A549 (cell line): ENCODE measurements at regions not wholly inside any gene's neighbourhood (a gene's known extent, or its start where the extent isn't known, plus 50 kb on each side); places are given as distances from the start of the nearest gene placed in this dataset.

Experiments used
- ATAC-seq, 2 experiments: fragments of 200-7000 bp in 1 of 2; fragments of >200 bp in 1 of 2; cut with Nextera tagmentation in 1 of 2; cut with Tn5 transposase in 1 of 2; 3 replicates each; pipeline versions ENCODE4 v1.8.0 to v1.9.1; 2018 to 2020; ENCODE audit warnings: mild to moderate bottlenecking in 1 of 2, moderate library complexity in 1 of 2
- CTCF ChIA-PET: fragments of 300-600 bp; sonication (Branson Sonifier 250); formaldehyde crosslinking; extraction: SDS; loops from one replicate; lab custom pipeline; 2021; ENCODE audit warnings: antibody characterized with exemption, inconsistent platforms; lab: Yijun Ruan, JAX
- POLR2A ChIA-PET: fragments of 350-600 bp; formaldehyde crosslinking; extraction: SDS; loops from one replicate; lab custom pipeline; 2021; ENCODE audit warnings: antibody characterized with exemption, inconsistent platforms; lab: Yijun Ruan, JAX
- DNase-seq, 2 experiments: peaks; one replicate each; pipeline versions ENCODE4 v3.0.0 to v3.0.0-alpha.2; 2011 to 2016; ENCODE audit warnings: low read depth in 1 of 2, low spot score in 1 of 2
- FAIRE-seq: peaks from 2 replicates; lab custom pipeline; 2011; peaks lifted over from hg19 to GRCh38; lab: Jason Lieb, UNC
- H3K27ac ChIP-seq, 2 experiments: fragments of >200 bp; sonication (Bioruptor Twin); formaldehyde crosslinking; 3 replicates each; pipeline ENCODE4 v1.5.1; 2016 to 2017
- H3K4me1 ChIP-seq: fragments of >200 bp; sonication (Bioruptor Twin); formaldehyde crosslinking; 3 replicates; pipeline ENCODE4 v1.6.1; 2016
- H3K4me2 ChIP-seq: fragments of >200 bp; sonication (Bioruptor Twin); formaldehyde crosslinking; 3 replicates; pipeline ENCODE4 v1.6.1; 2016
- H3K4me3 ChIP-seq: fragments of >200 bp; sonication (Bioruptor Twin); formaldehyde crosslinking; 3 replicates; pipeline ENCODE4 v1.5.1; 2016
- H3K9me3 ChIP-seq: fragments of >200 bp; sonication (Bioruptor Twin); formaldehyde crosslinking; 3 replicates; pipeline ENCODE4 v1.6.1; 2016
- ATOH8 ChIP-seq: fragments of 250-450 bp; sonication (Bioruptor Pico); IDR thresholded peaks from 2 replicates; pipeline ENCODE4 v1.5.0; 2020; ENCODE audit warnings: low read depth, mild to moderate bottlenecking, moderate library complexity
- BHLHE40 ChIP-seq: IDR thresholded peaks from 2 replicates; pipeline ENCODE4 v1.6.1; 2012; ENCODE audit warnings: low read depth, low read length, inconsistent platforms
- CBX2 ChIP-seq: fragments of 200-600 bp; sonication (generic); IDR thresholded peaks from 2 replicates; pipeline ENCODE4 v1.6.1; 2016; ENCODE audit warnings: low read depth, mild to moderate bottlenecking, borderline replicate concordance
- CBX8 ChIP-seq: fragments of 200-600 bp; sonication (generic); IDR thresholded peaks from 2 replicates; pipeline ENCODE4 v1.6.1; 2016
- CEBPB ChIP-seq, 2 experiments: fragments of >200 bp in 1 of 2; sonication (Bioruptor Twin) in 1 of 2; formaldehyde crosslinking in 1 of 2; IDR thresholded peaks; 2 replicates each; pipeline ENCODE4 v1.6.1; 2012 to 2016
- CHD4 ChIP-seq: fragments of 200-600 bp; sonication (generic); IDR thresholded peaks from 2 replicates; pipeline ENCODE4 v1.6.1; 2016; ENCODE audit warnings: antibody characterized with exemption, mild to moderate bottlenecking, borderline replicate concordance
- E2F6 ChIP-seq: IDR thresholded peaks from 2 replicates; pipeline ENCODE4 v1.6.1; 2012; ENCODE audit warnings: low read depth, borderline replicate concordance
- EHF ChIP-seq: fragments of 250-450 bp; sonication (Bioruptor Pico); IDR thresholded peaks from 2 replicates; pipeline ENCODE4 v1.5.0; 2020; ENCODE audit warnings: mild to moderate bottlenecking
- EHMT2 ChIP-seq: fragments of 200-600 bp; sonication (generic); IDR thresholded peaks from 2 replicates; pipeline ENCODE4 v1.6.1; 2016; ENCODE audit warnings: antibody characterized with exemption, low read depth, mild to moderate bottlenecking, moderate library complexity
- EP300 ChIP-seq, 2 experiments: fragments of >200 bp; sonication (Bioruptor Twin); formaldehyde crosslinking; IDR thresholded peaks; 2 replicates in 1 of 2; 3 replicates in 1 of 2; pipeline ENCODE4 v1.6.1; 2016 to 2017
- ESRRA ChIP-seq: fragments of 150-350 bp; IDR thresholded peaks from 2 replicates; pipeline ENCODE4 v1.6.1; 2014; ENCODE audit warnings: mild to moderate bottlenecking, low read length, borderline replicate concordance
- FOSL2 ChIP-seq, 2 experiments: fragments of 450-650 bp in 1 of 2; fragments of >200 bp in 1 of 2; sonication (Bioruptor Twin) in 1 of 2; formaldehyde crosslinking; IDR thresholded peaks; 2 replicates each; pipeline versions ENCODE4 v1.5.0 to v1.6.1; 2016 to 2020; ENCODE audit warnings: mild to moderate bottlenecking in 1 of 2, moderate library complexity in 1 of 2
- HMGXB4 ChIP-seq: fragments of 250-450 bp; sonication (Bioruptor Pico); IDR thresholded peaks from 2 replicates; pipeline ENCODE4 v1.5.0; 2021; ENCODE audit warnings: mild to moderate bottlenecking, moderate library complexity, borderline replicate concordance
- HOXB13 ChIP-seq: fragments of 250-450 bp; sonication (Bioruptor Pico); IDR thresholded peaks from 2 replicates; pipeline ENCODE4 v1.5.0; 2020; ENCODE audit warnings: low read depth, mild to moderate bottlenecking, moderate library complexity
- JUN ChIP-seq, 2 experiments: fragments of >200 bp; sonication (Bioruptor Twin); formaldehyde crosslinking; IDR thresholded peaks; 2 replicates in 1 of 2; 3 replicates in 1 of 2; pipeline ENCODE4 v1.6.1; 2016 to 2017
- KDM1A ChIP-seq: fragments of 200-600 bp; sonication (generic); IDR thresholded peaks from 2 replicates; pipeline ENCODE4 v1.6.1; 2016; ENCODE audit warnings: low read depth, mild to moderate bottlenecking
- MAFK ChIP-seq: fragments of 450-650 bp; IDR thresholded peaks from 2 replicates; pipeline ENCODE4 v1.6.1; 2014; ENCODE audit not compliant: partially characterized antibody
- MAZ ChIP-seq: fragments of 150-350 bp; IDR thresholded peaks from 2 replicates; pipeline ENCODE4 v1.6.1; 2014; ENCODE audit warnings: antibody characterized with exemption, low read depth, low read length, borderline replicate concordance
- MYC ChIP-seq: IDR thresholded peaks from 2 replicates; pipeline ENCODE4 v1.6.1; 2012; ENCODE audit warnings: mild to moderate bottlenecking, inconsistent platforms, low read length, improper control_type of control experiment, borderline replicate concordance
- NPAS2 ChIP-seq: fragments of 250-450 bp; sonication (Bioruptor Pico); IDR thresholded peaks from 2 replicates; pipeline ENCODE4 v1.8.0; 2022; ENCODE audit warnings: mild to moderate bottlenecking, moderate library complexity, borderline replicate concordance
- PBX3 ChIP-seq: IDR thresholded peaks from 2 replicates; pipeline ENCODE4 v1.6.1; 2012
- PHF8 ChIP-seq: fragments of 200-600 bp; sonication (generic); IDR thresholded peaks from 2 replicates; pipeline ENCODE4 v1.6.1; 2016; ENCODE audit warnings: low read depth, mild to moderate bottlenecking, antibody characterized with exemption, moderate library complexity, borderline replicate concordance
- POLR2A ChIP-seq: IDR thresholded peaks from 2 replicates; pipeline ENCODE4 v1.6.1; 2012; ENCODE audit warnings: mild to moderate bottlenecking, low read length
- POLR2AphosphoS2 ChIP-seq: conservative IDR thresholded peaks from 2 replicates; pipeline ENCODE4 v1.6.1; 2012; ENCODE audit warnings: low read length, improper control_type of control experiment, inconsistent platforms
- RARB ChIP-seq: fragments of 250-450 bp; sonication (Bioruptor Pico); IDR thresholded peaks from 2 replicates; pipeline ENCODE4 v1.8.0; 2021; ENCODE audit warnings: mild to moderate bottlenecking, moderate library complexity
- RFX5 ChIP-seq: fragments of 450-650 bp; IDR thresholded peaks from 2 replicates; pipeline ENCODE4 v1.7.1; 2014; ENCODE audit warnings: antibody characterized with exemption, mild to moderate bottlenecking, moderate library complexity
- RNF2 ChIP-seq: fragments of 200-600 bp; sonication (generic); IDR thresholded peaks from 2 replicates; pipeline ENCODE4 v1.6.1; 2016; ENCODE audit warnings: low read depth, mild to moderate bottlenecking, antibody characterized with exemption, moderate library complexity, borderline replicate concordance
- TFCP2L1 ChIP-seq: fragments of 250-450 bp; sonication (Bioruptor Pico); IDR thresholded peaks from 2 replicates; pipeline ENCODE4 v1.5.0; 2021; ENCODE audit warnings: mild to moderate bottlenecking
- TP53 ChIP-seq: fragments of 250-450 bp; sonication (Bioruptor Pico); IDR thresholded peaks from 2 replicates; pipeline ENCODE4 v1.5.0; 2021; ENCODE audit warnings: mild to moderate bottlenecking, moderate library complexity
- USF2 ChIP-seq: fragments of 450-650 bp; IDR thresholded peaks from 2 replicates; pipeline ENCODE4 v1.6.1; 2014; ENCODE audit warnings: antibody characterized with exemption
- ZFP36 ChIP-seq: fragments of 450-650 bp; IDR thresholded peaks from 2 replicates; pipeline ENCODE4 v1.6.1; 2014; ENCODE audit warnings: borderline replicate concordance; ENCODE audit not compliant: partially characterized antibody
- ZNF302 ChIP-seq: fragments of 250-450 bp; sonication (Bioruptor Pico); IDR thresholded peaks from 2 replicates; pipeline ENCODE4 v1.9.0; 2021; ENCODE audit warnings: inconsistent platforms, mild to moderate bottlenecking, moderate library complexity
- ZSCAN20 ChIP-seq: fragments of 250-450 bp; sonication (Bioruptor Pico); IDR thresholded peaks from 2 replicates; pipeline ENCODE4 v1.8.0; 2022; ENCODE audit warnings: mild to moderate bottlenecking, moderate library complexity
- WGBS: methylation state at CpG from one replicate; pipeline ENCODE4 v1.1.6; 2017; ENCODE audit errors: missing lambda C conversion rate; 5-methylcytosine and 5-hydroxymethylcytosine counted together

DNA sequence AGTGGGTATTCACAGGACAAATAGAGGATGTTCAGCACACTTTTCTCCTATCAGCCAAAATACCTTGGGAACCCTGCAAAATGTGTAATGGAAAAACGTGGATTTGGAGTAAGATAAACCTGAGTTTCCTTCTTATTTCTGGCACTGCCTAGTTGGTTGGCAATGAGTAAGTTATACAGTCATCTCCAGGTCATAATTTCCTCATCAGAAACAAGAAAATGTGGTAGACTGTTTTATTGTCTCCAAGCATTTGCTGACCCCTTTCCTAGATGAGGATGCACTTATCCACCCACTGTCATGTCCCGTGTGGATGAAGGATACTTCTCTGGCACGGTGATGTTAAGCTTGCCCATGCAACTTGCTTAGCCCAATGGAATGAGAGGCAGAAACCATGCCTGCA, 458.0 kb downstream of the KIF2B start:
- Histone ChIP-seq H3K27ac (no peak overlapping the region), H3K9me3 (no peaks in the 10 kb centered on the region), H3K4me3 (no peak overlapping the region), H3K4me1 (no peaks in the 10 kb centered on the region), H3K4me2 (no peak overlapping the region)
- 2% methylated on average over 3 of the region's 3 CpGs for WGBS
- ATAC-seq (no peak), FAIRE-seq (no peak), DNase-seq (no peak)
- ChIA-PET POLR2A (no interaction called here), CTCF (no interaction called here)
- no peak for TF ChIP-seq KDM1A
- TF ChIP-seq ZSCAN20 (CRISPR knock-in tag), result no peak
- TF ChIP-seq RNF2, result no peak
- no peak for TF ChIP-seq MYC
- TF ChIP-seq PHF8, result no peak
- TF ChIP-seq CHD4, result no peak
- no peak for TF ChIP-seq NPAS2
- TF ChIP-seq ZFP36, result no peak
- TF ChIP-seq CBX8, result no peak
- no peak for TF ChIP-seq HMGXB4 (CRISPR knock-in tag)
- TF ChIP-seq BHLHE40, result no peak
- no peak for TF ChIP-seq PBX3
- TF ChIP-seq HOXB13, result no peak
- TF ChIP-seq TP53 (CRISPR knock-in tag), result no peak
- no peak for TF ChIP-seq E2F6
- no peak for TF ChIP-seq ZNF302
- no peak for TF ChIP-seq POLR2A

DNA sequence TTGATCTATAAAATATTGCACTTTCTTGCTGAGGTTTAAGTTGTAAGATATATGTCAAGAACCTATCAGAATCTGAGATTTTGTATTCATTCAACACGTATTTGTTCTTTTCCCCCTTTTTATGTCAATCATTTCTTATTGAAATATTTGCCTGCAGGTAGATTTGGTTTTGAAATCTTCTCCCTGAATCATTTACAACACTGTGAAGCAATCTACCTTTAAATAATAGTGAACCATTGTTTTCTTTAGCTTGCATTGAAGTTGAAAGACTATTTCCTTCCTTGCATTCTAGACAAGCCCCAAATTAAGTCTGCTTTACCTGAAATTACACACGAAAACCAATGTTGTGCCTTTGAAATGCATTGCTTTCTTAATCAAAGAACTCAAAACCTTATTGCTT, 460.2 kb downstream of the KIF2B start:
- ChIA-PET POLR2A (no interaction called here), CTCF (no interaction called here)
- Histone ChIP-seq H3K4me1 (no peaks in the 10 kb centered on the region), H3K4me2 (no peak overlapping the region), H3K27ac (no peak overlapping the region), H3K9me3 (no peaks in the 10 kb centered on the region), H3K4me3 (no peak overlapping the region)
- ATAC-seq (no peak), DNase-seq (no peak), FAIRE-seq (peak; percentile 7)
- TF ChIP-seq EP300 (IDR thresholded peaks at IDR 0.05), result no peak
- TF ChIP-seq EHMT2, result no peak
- TF ChIP-seq EHF (CRISPR knock-in tag), result no peak
- TF ChIP-seq ZFP36, result no peak
- TF ChIP-seq RFX5, result no peak
- TF ChIP-seq ATOH8 (CRISPR knock-in tag), result no peak
- WGBS, result under 1% methylated on average over 2 of the region's 2 CpGs

DNA sequence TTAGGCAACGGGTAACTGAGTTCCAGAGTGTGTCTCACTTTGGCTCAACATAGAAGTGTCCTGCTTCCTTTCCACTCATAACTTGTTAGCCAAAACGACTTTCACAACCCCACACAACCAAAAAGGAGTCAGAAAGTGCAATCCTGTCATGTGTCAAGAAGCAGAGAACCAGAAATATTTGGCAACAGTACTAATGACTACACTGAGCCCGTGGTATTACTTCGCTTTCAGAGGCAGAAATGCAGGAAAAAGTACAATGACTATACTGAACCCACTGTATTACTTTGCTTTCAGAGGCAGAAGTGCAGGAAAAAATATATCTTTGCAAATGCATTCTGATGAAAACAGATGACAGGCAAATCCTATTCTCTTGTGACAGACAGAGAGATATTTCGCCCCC, 484.6 kb downstream of the KIF2B start:
- POLR2A ChIA-PET, result no interaction called here
- Histone ChIP-seq H3K4me2 (no peak overlapping the region), H3K4me1 (no peaks in the 10 kb centered on the region), H3K9me3 (no peaks in the 10 kb centered on the region), H3K27ac (no peak overlapping the region), H3K4me3 (no peak overlapping the region)
- ATAC-seq (no peak), FAIRE-seq (no peak), DNase-seq (no peak)
- CTCF ChIA-PET, result no interaction called here
- WGBS, result 3% methylated on average over 5 of the region's 5 CpGs
- TF ChIP-seq FOSL2 (IDR thresholded peaks at IDR 0.05) (no peak), FOSL2 (CRISPR knock-in tag; IDR thresholded peaks at IDR 0.05) (no peak), RARB (CRISPR knock-in tag) (no peak), JUN (IDR thresholded peaks at IDR 0.05) (no peak), CBX2 (no peak), TP53 (CRISPR knock-in tag) (no peak), USF2 (no peak), MAZ (no peak), EHF (CRISPR knock-in tag) (no peak), BHLHE40 (no peak), ESRRA (no peak), POLR2A (no peak), CEBPB (IDR thresholded peaks at IDR 0.05) (no peak), POLR2AphosphoS2 (no peak), MAFK (no peak), TFCP2L1 (CRISPR knock-in tag) (no peak)
